Uterus (tissue), 2 donors: ENCODE measurements at regions not wholly inside any gene's neighbourhood (a gene's known extent, or its start where the extent isn't known, plus 50 kb on each side); places are given as distances from the start of the nearest gene placed in this dataset.

Source experiments
- POLR2A ChIP-seq, 2 donors: fragments of 450-650 bp; IDR thresholded peaks; one replicate each; pipeline ENCODE4 v1.6.1; 2016; ENCODE audit warnings: antibody characterized with exemption in 2 of 2, mild to moderate bottlenecking in 1 of 2, moderate library complexity in 1 of 2
- TF ChIP-seq, protein P1 (sequence below), 4 experiments: fragments of 200-600 bp in 2 of 4; fragments of 450-650 bp in 2 of 4; sonication (generic) in 2 of 4; IDR thresholded peaks; one replicate each; pipeline ENCODE4 v1.5.1; 2016 to 2019; ENCODE audit warnings: antibody characterized with exemption in 4 of 4, mild to moderate bottlenecking in 2 of 4, moderate library complexity in 1 of 4

DNA sequence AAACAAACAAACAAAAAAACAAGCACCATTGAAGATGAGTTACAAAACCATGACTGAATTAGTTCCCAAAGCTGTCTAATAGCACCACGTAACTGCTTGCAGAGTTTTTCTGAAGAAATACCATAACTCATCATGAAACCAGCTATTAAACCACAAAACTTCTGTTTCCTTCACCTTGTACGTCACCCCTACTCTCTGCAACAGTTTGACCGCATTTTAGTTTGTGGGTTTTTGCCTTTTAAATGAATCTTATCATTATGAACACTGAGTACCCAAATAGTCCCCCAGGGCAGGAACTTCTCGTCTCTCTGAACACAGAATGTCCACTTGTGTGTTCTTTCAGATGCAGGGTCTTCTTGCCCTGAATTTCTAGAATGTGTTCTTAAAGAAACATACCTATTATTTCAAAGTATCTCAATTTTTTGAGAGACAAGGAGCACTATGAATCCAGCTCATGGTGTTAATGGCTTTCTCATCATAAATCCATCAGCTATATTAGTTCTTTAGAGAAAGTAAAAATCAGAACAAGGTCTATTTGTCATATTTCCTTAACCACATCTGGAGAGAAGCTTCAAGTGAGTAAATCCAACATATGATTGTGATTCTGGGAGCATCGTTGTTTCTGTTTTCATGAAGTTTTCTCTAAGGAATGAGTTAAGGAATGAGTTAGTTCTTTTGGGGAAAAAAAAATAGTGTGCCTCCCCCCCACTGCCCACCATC is 210.6 kb downstream of the AUH start:
- TF ChIP-seq, protein P1, sequence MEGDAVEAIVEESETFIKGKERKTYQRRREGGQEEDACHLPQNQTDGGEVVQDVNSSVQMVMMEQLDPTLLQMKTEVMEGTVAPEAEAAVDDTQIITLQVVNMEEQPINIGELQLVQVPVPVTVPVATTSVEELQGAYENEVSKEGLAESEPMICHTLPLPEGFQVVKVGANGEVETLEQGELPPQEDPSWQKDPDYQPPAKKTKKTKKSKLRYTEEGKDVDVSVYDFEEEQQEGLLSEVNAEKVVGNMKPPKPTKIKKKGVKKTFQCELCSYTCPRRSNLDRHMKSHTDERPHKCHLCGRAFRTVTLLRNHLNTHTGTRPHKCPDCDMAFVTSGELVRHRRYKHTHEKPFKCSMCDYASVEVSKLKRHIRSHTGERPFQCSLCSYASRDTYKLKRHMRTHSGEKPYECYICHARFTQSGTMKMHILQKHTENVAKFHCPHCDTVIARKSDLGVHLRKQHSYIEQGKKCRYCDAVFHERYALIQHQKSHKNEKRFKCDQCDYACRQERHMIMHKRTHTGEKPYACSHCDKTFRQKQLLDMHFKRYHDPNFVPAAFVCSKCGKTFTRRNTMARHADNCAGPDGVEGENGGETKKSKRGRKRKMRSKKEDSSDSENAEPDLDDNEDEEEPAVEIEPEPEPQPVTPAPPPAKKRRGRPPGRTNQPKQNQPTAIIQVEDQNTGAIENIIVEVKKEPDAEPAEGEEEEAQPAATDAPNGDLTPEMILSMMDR (IDR thresholded peaks at IDR 0.05), result peak in 1 of 4 experiments; percentile 9
- TF ChIP-seq POLR2A (IDR thresholded peaks at IDR 0.05), result no peak
